Keratinocyte (primary cell): ENCODE measurements at regions not wholly inside any gene's neighbourhood (a gene's known extent, or its start where the extent isn't known, plus 50 kb on each side); places are given as distances from the start of the nearest gene placed in this dataset.

ENCODE experiments used
- DNase-seq: peaks from one replicate; pipeline ENCODE4 v3.0.0-alpha.2; 2011; ENCODE audit warnings: low read depth, missing footprints, low spot score
- FAIRE-seq: peaks from 2 replicates; lab custom pipeline; 2011; peaks lifted over from hg19 to GRCh38; lab: Jason Lieb, UNC
- H2AFZ ChIP-seq: 2 replicates; pipeline ENCODE4 v1.6.0; 2012; ENCODE audit warnings: low read length, control low read depth, inconsistent platforms; ENCODE audit not compliant: control insufficient read depth
- H3K27ac ChIP-seq: 2 replicates; pipeline ENCODE4 v1.5.1; 2011; ENCODE audit warnings: low read length; ENCODE audit not compliant: control insufficient read depth, insufficient read depth
- H3K27me3 ChIP-seq: 3 replicates; pipeline ENCODE4 v1.6.0; 2011; ENCODE audit warnings: low read length; ENCODE audit not compliant: control insufficient read depth, insufficient read depth; ENCODE audit errors: extremely low read depth
- H3K36me3 ChIP-seq, 2 experiments: 2 replicates in 1 of 2; 3 replicates in 1 of 2; pipeline ENCODE4 v1.5.1; 2011; ENCODE audit warnings: low read length in 2 of 2, mild to moderate bottlenecking in 1 of 2; ENCODE audit not compliant: control insufficient read depth in 2 of 2, insufficient read depth in 2 of 2; ENCODE audit errors: extremely low read depth in 1 of 2
- H3K4me1 ChIP-seq: 3 replicates; pipeline ENCODE4 v1.5.1; 2011; ENCODE audit warnings: low read length; ENCODE audit not compliant: control insufficient read depth, insufficient read depth; ENCODE audit errors: extremely low read depth
- H3K4me2 ChIP-seq: 3 replicates; pipeline ENCODE4 v1.6.0; 2011; ENCODE audit warnings: low read depth, low read length; ENCODE audit not compliant: control insufficient read depth, insufficient read depth; ENCODE audit errors: extremely low read depth
- H3K4me3 ChIP-seq, 3 experiments: fragments of 200-600 bp in 1 of 3; sonication (generic) in 1 of 3; 2 replicates in 2 of 3; 3 replicates in 1 of 3; pipeline ENCODE4 v1.5.1; 2011 to 2016; ENCODE audit warnings: low read length in 3 of 3, mild to moderate bottlenecking in 3 of 3, control low read depth in 2 of 3, inconsistent platforms in 1 of 3, low read depth in 1 of 3, mixed read lengths in 1 of 3, mixed run types in 1 of 3, moderate library complexity in 1 of 3; ENCODE audit not compliant: control insufficient read depth in 2 of 3, insufficient read depth in 2 of 3; ENCODE audit errors: extremely low read depth in 1 of 3
- H3K79me2 ChIP-seq: 2 replicates; pipeline ENCODE4 v1.6.0; 2012; ENCODE audit warnings: low read length; ENCODE audit not compliant: control insufficient read depth, insufficient read depth
- H3K9ac ChIP-seq: 3 replicates; pipeline ENCODE4 v1.6.0; 2011; ENCODE audit warnings: low read length; ENCODE audit not compliant: control insufficient read depth, insufficient read depth; ENCODE audit errors: extremely low read depth
- H3K9me1 ChIP-seq: 3 replicates; pipeline ENCODE4 v1.6.0; 2011; ENCODE audit warnings: low read length; ENCODE audit not compliant: control insufficient read depth, insufficient read depth; ENCODE audit errors: extremely low read depth
- H3K9me3 ChIP-seq: 2 replicates; pipeline ENCODE4 v1.5.1; 2012; ENCODE audit warnings: low read depth, low read length; ENCODE audit not compliant: control insufficient read depth
- H4K20me1 ChIP-seq: 3 replicates; pipeline ENCODE4 v1.6.0; 2011; ENCODE audit warnings: low read length; ENCODE audit not compliant: control insufficient read depth, insufficient read depth; ENCODE audit errors: extremely low read depth
- CTCF ChIP-seq, 3 experiments: IDR thresholded peaks in 1 of 3; conservative IDR thresholded peaks in 1 of 3; optimal IDR thresholded peaks in 1 of 3; 2 replicates in 2 of 3; 3 replicates in 1 of 3; pipeline versions ENCODE3 to v1.5.1; 2011; ENCODE audit warnings: low read length in 3 of 3, mild to moderate bottlenecking in 3 of 3, moderate library complexity in 2 of 3, control low read depth in 1 of 3, inconsistent platforms in 1 of 3; ENCODE audit not compliant: insufficient read depth in 2 of 3; ENCODE audit errors: extremely low read depth in 1 of 3
- EZH2 ChIP-seq: IDR thresholded peaks from one replicate; pipeline ENCODE4 v1.6.1; 2012; ENCODE audit warnings: inconsistent platforms, mild to moderate bottlenecking, low read length, moderate library complexity
- dilution Hi-C: fragments of 300-500 bp; cut with MboI; formaldehyde crosslinking; loops from one replicate; pipeline ENCODE4 v1.7.0; 2020; ENCODE audit warnings: low sequenced_read_pairs; ENCODE audit not compliant: extremely low pct_ligation_motif_present

GRCh38 chr6:169933839-169934698 is 182.6 kb downstream of the ERMARD start:
- Histone ChIP-seq H3K36me3 (no peaks in the 10 kb centered on the region), H3K4me2 (no peak overlapping the region), H4K20me1 (no peaks in the 10 kb centered on the region), H3K4me3 (no peak overlapping the region), H3K4me1 (no peaks in the 10 kb centered on the region), H3K27ac (no peak overlapping the region), H3K27me3 (no peaks in the 10 kb centered on the region), H3K9me1 (no peaks in the 10 kb centered on the region), H3K79me2 (no peaks in the 10 kb centered on the region), H3K9me3 (no peaks in the 10 kb centered on the region), H2AFZ (no peak overlapping the region), H3K9ac (no peak overlapping the region)
- TF ChIP-seq CTCF (optimal IDR thresholded peaks at IDR 0.05 in 1 of 3, IDR thresholded peaks at IDR 0.05 in 1 of 3, conservative IDR thresholded peaks at IDR 0.05 in 1 of 3; ENCODE audit: extremely low read depth in 1 of 3, insufficient read depth in 2 of 3, low read length in 3 of 3) (no peak), EZH2 (no peak)
- FAIRE-seq (no peak), DNase-seq (no peak)
- dilution Hi-C loops: no loop called here

DNA sequence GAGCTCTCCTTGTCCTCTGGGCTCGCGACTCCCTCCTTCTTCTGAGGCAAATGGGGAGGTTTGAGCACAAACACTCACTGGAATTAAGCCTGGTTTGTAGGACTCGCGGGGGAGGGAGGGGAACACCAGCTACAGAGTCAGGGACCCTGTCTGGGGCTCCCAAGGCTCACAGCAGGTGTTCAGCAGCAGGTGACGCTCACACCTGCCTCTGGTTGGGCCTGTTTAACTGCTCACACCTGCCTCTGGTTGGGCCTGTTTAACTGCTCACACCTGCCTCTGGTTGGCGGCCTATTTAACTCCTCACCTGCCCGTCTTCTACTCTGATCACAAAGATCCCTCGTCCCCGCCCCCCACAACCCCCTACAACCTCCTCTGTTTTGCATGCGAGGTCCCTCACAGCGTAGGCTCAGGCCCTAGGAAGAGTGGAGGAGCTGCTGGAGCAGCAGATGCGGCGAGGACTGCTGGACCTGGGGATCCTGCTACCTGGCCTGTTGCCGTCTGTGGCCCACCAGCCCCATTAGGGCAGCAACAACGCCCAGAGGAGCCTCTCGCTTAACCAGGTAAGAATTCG is 181.9 kb downstream of the ERMARD start:
- H3K4me3 ChIP-seq: no peak overlapping the region
- H3K36me3 ChIP-seq: no peaks in the 10 kb centered on the region
- H3K27ac ChIP-seq: no peak overlapping the region
- no peaks in the 10 kb centered on the region for H3K9me3 ChIP-seq
- no peak overlapping the region for H3K4me2 ChIP-seq
- H3K79me2 ChIP-seq: no peaks in the 10 kb centered on the region
- TF ChIP-seq CTCF (optimal IDR thresholded peaks at IDR 0.05 in 1 of 3, IDR thresholded peaks at IDR 0.05 in 1 of 3, conservative IDR thresholded peaks at IDR 0.05 in 1 of 3; ENCODE audit: extremely low read depth in 1 of 3, insufficient read depth in 2 of 3, low read length in 3 of 3) (peak in 1 of 3 experiments; percentile 4), EZH2 (no peak)
- no peaks in the 10 kb centered on the region for H3K9me1 ChIP-seq
- H4K20me1 ChIP-seq: no peaks in the 10 kb centered on the region
- FAIRE-seq (no peak), DNase-seq (no peak)
- dilution Hi-C loops: no loop called here
- no peaks in the 10 kb centered on the region for H3K27me3 ChIP-seq
- no peak overlapping the region for H2AFZ ChIP-seq
- H3K4me1 ChIP-seq: no peaks in the 10 kb centered on the region
- no peak overlapping the region for H3K9ac ChIP-seq
